GM06990 (cell line): ENCODE measurements at regions not wholly inside any gene's neighbourhood (a gene's known extent, or its start where the extent isn't known, plus 50 kb on each side); places are given as distances from the start of the nearest gene placed in this dataset.

Experiments used
- DNase-seq: peaks from one replicate; pipeline ENCODE4 v3.0.0-alpha.2; 2011; ENCODE audit not compliant: insufficient read length; ENCODE audit errors: extremely low read depth
- H3K27me3 ChIP-seq: replicated peaks from 2 replicates; pipeline ENCODE4 v1.6.0; 2011; ENCODE audit warnings: low read length; ENCODE audit not compliant: control insufficient read depth, insufficient read depth
- H3K36me3 ChIP-seq: 2 replicates; pipeline ENCODE4 v1.5.1; 2011; ENCODE audit warnings: low read length; ENCODE audit not compliant: control insufficient read depth, insufficient read depth
- H3K4me3 ChIP-seq: replicated peaks from 2 replicates; pipeline ENCODE4 v1.5.1; 2011; ENCODE audit warnings: low read depth, mild to moderate bottlenecking, control low read depth, low read length
- TF ChIP-seq, protein P1 (sequence below): IDR thresholded peaks from 2 replicates; pipeline ENCODE4 v1.5.1; 2011; ENCODE audit warnings: low read length, control low read depth, mild to moderate bottlenecking, inconsistent platforms; ENCODE audit not compliant: insufficient read depth, poor library complexity, severe bottlenecking

DNA sequence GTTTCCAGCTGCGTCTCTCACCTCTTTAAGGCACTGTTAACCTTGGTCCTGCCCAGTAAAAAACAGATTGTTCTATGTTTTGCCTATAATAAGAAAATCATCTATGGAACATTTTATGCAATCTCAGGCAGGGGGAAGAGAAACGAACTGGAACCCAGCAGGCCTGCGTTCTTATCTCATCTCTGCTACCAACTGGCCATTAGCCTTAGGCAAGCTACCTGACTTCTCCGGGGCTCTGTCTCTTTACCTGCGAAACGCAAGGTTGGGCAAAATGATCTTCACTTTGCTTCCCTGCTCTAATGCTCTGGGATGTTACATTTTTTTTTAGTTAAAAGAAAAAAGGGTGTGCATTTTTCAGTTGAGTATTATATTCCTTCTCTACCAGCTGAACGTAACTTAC, 70.5 kb upstream of the WIPF1 start:
- H3K36me3 ChIP-seq, result no peaks in the 10 kb centered on the region
- no peak overlapping the region for H3K4me3 ChIP-seq
- H3K27me3 ChIP-seq, result no peaks in the 10 kb centered on the region; the same call in 1 of the 2 replicates
- no peak for DNase-seq
- TF ChIP-seq, protein P1, sequence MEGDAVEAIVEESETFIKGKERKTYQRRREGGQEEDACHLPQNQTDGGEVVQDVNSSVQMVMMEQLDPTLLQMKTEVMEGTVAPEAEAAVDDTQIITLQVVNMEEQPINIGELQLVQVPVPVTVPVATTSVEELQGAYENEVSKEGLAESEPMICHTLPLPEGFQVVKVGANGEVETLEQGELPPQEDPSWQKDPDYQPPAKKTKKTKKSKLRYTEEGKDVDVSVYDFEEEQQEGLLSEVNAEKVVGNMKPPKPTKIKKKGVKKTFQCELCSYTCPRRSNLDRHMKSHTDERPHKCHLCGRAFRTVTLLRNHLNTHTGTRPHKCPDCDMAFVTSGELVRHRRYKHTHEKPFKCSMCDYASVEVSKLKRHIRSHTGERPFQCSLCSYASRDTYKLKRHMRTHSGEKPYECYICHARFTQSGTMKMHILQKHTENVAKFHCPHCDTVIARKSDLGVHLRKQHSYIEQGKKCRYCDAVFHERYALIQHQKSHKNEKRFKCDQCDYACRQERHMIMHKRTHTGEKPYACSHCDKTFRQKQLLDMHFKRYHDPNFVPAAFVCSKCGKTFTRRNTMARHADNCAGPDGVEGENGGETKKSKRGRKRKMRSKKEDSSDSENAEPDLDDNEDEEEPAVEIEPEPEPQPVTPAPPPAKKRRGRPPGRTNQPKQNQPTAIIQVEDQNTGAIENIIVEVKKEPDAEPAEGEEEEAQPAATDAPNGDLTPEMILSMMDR, result no peak

DNA sequence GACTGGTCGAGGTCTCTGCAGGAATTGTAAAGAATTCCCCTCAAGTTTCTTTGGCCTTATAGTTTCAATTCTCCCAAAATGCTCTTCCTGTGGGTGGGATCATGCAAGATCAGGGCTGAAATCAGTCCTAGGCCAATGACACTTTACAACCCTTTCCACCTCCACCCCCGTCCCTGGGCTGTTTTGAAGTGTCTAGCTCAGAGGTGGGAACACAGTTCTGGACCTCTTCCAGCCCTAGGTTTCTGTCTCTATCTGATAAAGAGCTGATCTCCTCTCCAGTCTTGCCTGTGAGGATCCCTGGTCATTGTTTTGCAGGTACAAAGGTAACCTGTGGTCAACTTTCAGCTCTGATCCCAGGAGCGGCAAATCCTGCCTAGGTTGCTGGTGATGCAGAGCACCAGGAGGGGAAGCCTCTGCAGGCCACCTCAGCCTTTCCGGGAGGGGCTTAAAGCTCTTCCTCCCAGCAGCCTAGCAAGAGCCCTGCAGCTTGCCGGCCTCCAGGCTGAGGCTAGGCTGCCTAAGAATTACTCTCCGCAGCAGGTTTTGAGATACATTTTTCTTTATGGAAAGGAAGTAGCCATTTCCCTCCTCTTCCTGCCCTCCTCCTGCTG, 69.8 kb upstream of the WIPF1 start:
- H3K36me3 ChIP-seq, result no peaks in the 10 kb centered on the region
- TF ChIP-seq, protein P1, result no peak
- no peak overlapping the region for H3K4me3 ChIP-seq
- no peaks in the 10 kb centered on the region; the same call in 1 of the 2 replicates for H3K27me3 ChIP-seq
- DNase-seq, result no peak

DNA sequence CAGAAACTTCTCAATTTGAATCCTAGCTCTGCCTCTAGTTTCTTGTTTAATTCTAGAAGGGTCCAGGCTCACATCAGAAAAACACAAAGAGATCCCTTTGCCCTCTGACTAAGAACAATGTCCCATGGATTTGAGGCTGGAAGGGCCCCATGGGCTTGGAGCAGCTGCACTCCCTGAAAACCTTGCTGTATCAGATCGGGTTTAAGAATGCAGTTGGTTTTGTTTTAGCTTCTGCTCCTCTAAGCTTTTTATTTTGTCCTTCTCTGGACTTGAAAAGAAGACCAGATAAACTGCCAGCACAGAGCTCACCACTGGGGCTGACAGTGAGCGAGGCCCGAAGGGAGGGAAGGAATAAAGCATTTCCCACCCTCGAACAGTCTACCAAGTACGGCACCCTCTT, 69.2 kb upstream of the WIPF1 start:
- Histone ChIP-seq H3K36me3 (no peaks in the 10 kb centered on the region), H3K4me3 (no peak overlapping the region), H3K27me3 (no peaks in the 10 kb centered on the region; the same call in 1 of the 2 replicates)
- TF ChIP-seq, protein P1, result no peak
- no peak for DNase-seq

DNA sequence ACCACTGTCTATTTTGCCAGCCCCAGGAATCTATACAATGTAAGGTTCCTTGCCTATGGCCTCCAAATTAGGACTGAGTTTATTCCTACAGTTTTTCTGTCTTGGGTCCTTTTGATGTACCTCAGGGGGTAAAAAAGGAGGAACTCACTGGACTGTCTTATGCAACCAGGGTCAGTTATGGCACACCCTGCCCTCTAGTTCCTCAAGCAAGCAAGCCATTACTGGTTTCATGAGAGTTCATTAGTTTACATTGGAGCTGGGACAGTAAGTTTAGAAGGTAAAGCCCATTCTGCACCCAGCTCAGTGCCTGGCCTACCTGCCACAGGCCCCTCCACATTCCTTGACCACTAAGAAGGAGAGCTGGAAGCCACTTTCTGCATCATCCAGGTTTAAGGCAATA, 68.7 kb upstream of the WIPF1 start:
- no peaks in the 10 kb centered on the region for H3K36me3 ChIP-seq
- no peaks in the 10 kb centered on the region; the same call in 1 of the 2 replicates for H3K27me3 ChIP-seq
- TF ChIP-seq, protein P1, result no peak
- no peak overlapping the region for H3K4me3 ChIP-seq
- DNase-seq, result no peak

DNA sequence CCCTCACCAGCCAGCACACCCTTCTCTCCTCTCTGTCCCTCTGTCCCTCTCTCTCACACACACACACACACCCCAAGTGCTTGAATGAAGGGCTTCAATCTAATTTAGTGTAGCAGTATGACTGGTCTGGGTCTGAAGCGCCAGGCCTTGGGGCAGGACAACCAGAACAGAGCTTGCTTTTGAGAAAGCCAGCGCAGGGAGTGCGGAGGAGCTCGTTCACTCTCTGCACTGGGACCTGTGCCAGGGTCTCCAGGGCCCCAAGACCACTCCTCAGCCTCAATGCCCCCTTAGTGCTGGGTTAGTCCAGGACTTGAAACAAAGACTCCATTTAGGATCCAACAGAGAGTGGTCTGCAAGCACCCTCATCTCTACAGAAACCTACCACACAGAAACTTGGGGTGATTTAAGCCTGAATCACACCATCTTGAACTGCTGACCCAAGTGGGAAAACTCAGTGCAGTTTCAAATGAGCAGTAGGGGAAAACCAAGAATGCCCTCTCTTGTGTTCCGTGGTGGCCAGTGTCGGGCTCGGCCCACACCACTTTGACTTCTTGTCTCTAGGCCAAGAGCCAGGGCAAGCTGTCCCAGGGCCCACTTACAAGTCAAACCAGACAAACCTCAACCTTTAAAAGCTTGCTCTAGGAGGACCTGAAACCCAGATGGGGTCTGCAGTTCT, 66.6 kb upstream of the WIPF1 start:
- TF ChIP-seq, protein P1, result no peak
- H3K36me3 ChIP-seq, result no peaks in the 10 kb centered on the region
- no peaks in the 10 kb centered on the region for H3K27me3 ChIP-seq
- DNase-seq, result no peak
- H3K4me3 ChIP-seq, result no peak overlapping the region
